Prostate gland (tissue), 2 donors: ENCODE measurements at regions not wholly inside any gene's neighbourhood (a gene's known extent, or its start where the extent isn't known, plus 50 kb on each side); places are given as distances from the start of the nearest gene placed in this dataset.

Experiments used
- DNase-seq: peaks from one replicate; pipeline ENCODE4 v3.0.0-alpha.2; 2019; ENCODE audit warnings: low spot score
- H3K27ac ChIP-seq, 2 donors: fragments of 200-600 bp; sonication (generic); 2 replicates each; pipeline ENCODE4 v1.5.1; 2017 to 2019
- H3K27me3 ChIP-seq: fragments of 200-600 bp; sonication (generic); replicated peaks from 2 replicates; pipeline ENCODE4 v1.5.1; 2019; ENCODE audit not compliant: insufficient read depth
- H3K36me3 ChIP-seq, 2 donors: fragments of 200-600 bp; sonication (generic); 1 replicate in 1 of 2; 2 replicates in 1 of 2; pipeline versions ENCODE4 v1.5.1 to v1.8.1; 2017 to 2019
- H3K4me1 ChIP-seq: fragments of 200-600 bp; sonication (generic); replicated peaks from 2 replicates; pipeline ENCODE4 v1.5.1; 2019
- H3K4me3 ChIP-seq, 2 donors: fragments of 200-600 bp; sonication (generic); 2 replicates each; pipeline ENCODE4 v1.5.1; 2017 to 2019
- H3K9me3 ChIP-seq: fragments of 200-600 bp; sonication (generic); 2 replicates; pipeline ENCODE4 v1.5.1; 2017
- CTCF ChIP-seq, 4 experiments: fragments of 200-600 bp in 2 of 4; fragments of 450-650 bp in 2 of 4; sonication (generic) in 2 of 4; IDR thresholded peaks; 1 replicate in 3 of 4; 2 replicates in 1 of 4; pipeline ENCODE4 v1.5.1; 2016 to 2019; ENCODE audit warnings: antibody characterized with exemption in 4 of 4, mild to moderate bottlenecking in 2 of 4, moderate library complexity in 2 of 4
- POLR2A ChIP-seq: fragments of 450-650 bp; IDR thresholded peaks from one replicate; pipeline ENCODE4 v1.6.1; 2016; ENCODE audit warnings: antibody characterized with exemption, mild to moderate bottlenecking
- POLR2AphosphoS5 ChIP-seq: sonication (generic); formaldehyde crosslinking; IDR thresholded peaks from one replicate; pipeline ENCODE4 v1.6.1; 2017; ENCODE audit warnings: antibody characterized with exemption
- WGBS: methylation state at CpG from one replicate; pipeline ENCODE4 v1.1.5; 2018; 5-methylcytosine and 5-hydroxymethylcytosine counted together
- intact Hi-C: fragments of 100-400 bp; cut with DNase I; formaldehyde crosslinking; loops from one replicate; pipeline ENCODE4 v1.14.2; 2022

GRCh38 chr22:49112661-49113626, 714.7 kb downstream of the BRD1 start:
- no peak overlapping the region for H3K27ac ChIP-seq
- H3K27me3 ChIP-seq, result peaks cover 13% of the 10 kb centered on the region
- intact Hi-C loops, result no loop called here
- H3K36me3 ChIP-seq, result no peaks in the 10 kb centered on the region
- no peaks in the 10 kb centered on the region for H3K4me1 ChIP-seq
- WGBS, result 86% methylated on average over 16 of the region's 16 CpGs
- DNase-seq, result no peak
- TF ChIP-seq CTCF (IDR thresholded peaks at IDR 0.05), result no peak
- TF ChIP-seq POLR2A, result no peak
- TF ChIP-seq POLR2AphosphoS5, result no peak
- H3K9me3 ChIP-seq, result no peaks in the 10 kb centered on the region
- no peak overlapping the region for H3K4me3 ChIP-seq

GRCh38 chr22:49112176-49112575, 715.5 kb downstream of the BRD1 start:
- no peak for DNase-seq
- Histone ChIP-seq H3K9me3 (no peaks in the 10 kb centered on the region), H3K27me3 (peaks cover 17% of the 10 kb centered on the region), H3K4me3 (no peak overlapping the region), H3K4me1 (no peaks in the 10 kb centered on the region), H3K27ac (no peak overlapping the region), H3K36me3 (no peaks in the 10 kb centered on the region)
- TF ChIP-seq POLR2A (no peak), POLR2AphosphoS5 (no peak), CTCF (IDR thresholded peaks at IDR 0.05) (no peak)
- intact Hi-C loops, result no loop called here
- 86% methylated on average over 15 of the region's 15 CpGs for WGBS

DNA sequence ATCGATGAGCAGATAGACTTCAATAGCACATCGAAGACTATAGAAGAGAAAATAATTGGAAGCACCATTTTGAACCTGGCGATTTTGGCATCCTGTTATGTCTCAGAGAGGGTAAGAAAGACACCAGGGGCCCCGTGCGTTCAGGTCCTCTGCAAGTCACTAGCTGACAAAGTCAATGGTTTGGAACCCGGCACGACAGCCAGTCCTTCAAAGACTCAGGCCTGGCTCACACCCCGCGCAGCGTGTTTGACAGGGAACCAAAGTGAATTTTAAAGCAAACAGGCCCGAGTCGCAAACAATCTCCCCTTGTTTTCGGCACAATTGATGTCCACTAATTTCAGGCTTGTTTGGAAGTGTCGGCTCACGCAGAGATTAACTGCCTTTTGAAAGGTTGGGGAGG, 716.6 kb downstream of the BRD1 start:
- no peak for DNase-seq
- H3K4me1 ChIP-seq, result no peaks in the 10 kb centered on the region
- 60% methylated on average over 15 of the region's 15 CpGs for WGBS
- no peak for TF ChIP-seq POLR2AphosphoS5
- TF ChIP-seq CTCF (IDR thresholded peaks at IDR 0.05), result no peak
- no peak for TF ChIP-seq POLR2A
- intact Hi-C loops, result no loop called here
- no peaks in the 10 kb centered on the region for H3K9me3 ChIP-seq
- no peaks in the 10 kb centered on the region for H3K36me3 ChIP-seq
- H3K27ac ChIP-seq, result no peak overlapping the region
- H3K4me3 ChIP-seq, result no peak overlapping the region
- H3K27me3 ChIP-seq, result peaks cover 20% of the 10 kb centered on the region

DNA sequence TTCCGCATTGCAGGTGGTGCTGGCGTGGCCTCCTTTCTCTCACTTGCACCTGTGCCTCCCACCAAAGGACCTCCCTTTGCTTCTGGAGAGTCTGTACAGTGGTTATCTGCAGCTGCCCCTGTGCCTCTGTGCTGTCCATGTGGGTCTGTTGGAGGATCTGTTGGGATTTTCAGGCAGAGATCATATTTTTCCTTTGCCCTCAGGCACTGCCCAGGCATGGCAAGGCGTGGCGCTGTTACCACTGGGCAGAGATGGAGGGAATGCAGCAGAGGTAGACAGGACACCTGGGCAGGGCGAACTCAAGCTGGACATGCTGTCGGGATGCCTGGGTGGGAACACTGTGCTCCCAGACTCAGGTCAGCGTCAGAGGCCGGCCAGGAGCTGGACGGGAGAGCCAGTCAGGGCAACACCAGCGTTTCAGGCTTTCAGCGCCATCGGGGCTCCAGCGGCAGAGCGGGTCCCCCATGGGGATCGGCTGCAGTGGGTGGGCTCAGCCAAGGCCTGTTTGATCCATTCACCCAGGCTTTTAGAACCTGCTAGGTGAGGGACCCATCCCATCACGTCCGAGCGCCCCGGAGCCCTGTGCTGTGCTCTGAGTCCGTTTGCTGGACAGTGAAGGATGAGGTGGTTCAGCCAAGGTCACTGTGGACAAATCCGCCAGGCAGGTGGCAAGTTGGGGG, 718.9 kb downstream of the BRD1 start:
- Histone ChIP-seq H3K36me3 (no peaks in the 10 kb centered on the region), H3K27ac (no peak overlapping the region), H3K4me3 (no peak overlapping the region), H3K9me3 (no peaks in the 10 kb centered on the region), H3K27me3 (peaks cover 25% of the 10 kb centered on the region), H3K4me1 (no peaks in the 10 kb centered on the region)
- 72% methylated on average over 21 of the region's 21 CpGs for WGBS
- no peak for TF ChIP-seq POLR2A
- TF ChIP-seq POLR2AphosphoS5, result no peak
- TF ChIP-seq CTCF (IDR thresholded peaks at IDR 0.05), result no peak
- intact Hi-C loops, result no loop called here
- no peak for DNase-seq
